ENCODE measurements at regions not wholly inside any gene's neighbourhood (a gene's known extent, or its start where the extent isn't known, plus 50 kb on each side); places are given as distances from the start of the nearest gene placed in this dataset.
"Not testable (repeated sequence)": the region's sequence is repeated elsewhere in the genome, so short reads cannot be mapped to it uniquely, and the experiment has no call there.

GRCh38 chr18:44580159-44580558 lies 100.5 kb upstream of the SETBP1 start:
- Mint-ChIP-seq H3K4me3 (ENCODE audit: low read depth, unreplicated experiment) (no peak overlapping the region), H3K4me1 (ENCODE audit: low read depth, unreplicated experiment) (no peaks in the 10 kb centered on the region), H3K27ac (ENCODE audit: unreplicated experiment) (no peak overlapping the region), H3K27me3 (ENCODE audit: unreplicated experiment) (no peaks in the 10 kb centered on the region), H3K9me3 (ENCODE audit: low read depth, unreplicated experiment) (no peaks in the 10 kb centered on the region), H3K36me3 (ENCODE audit: insufficient read depth, unreplicated experiment) (no peaks in the 10 kb centered on the region)
- intact Hi-C loops (cut with micrococcal nuclease; ENCODE audit: unreplicated experiment), result loop anchor here (10.0 kb wide), 1 partner anchor 315 kb away; no protein-coding TSS in a partner anchor
- DNase-seq, result no peak
- no peak for TF ChIP-seq CTCF (IDR thresholded peaks at IDR 0.05; ENCODE audit: unreplicated experiment)
- no TSS peak for BruUV-seq (replicated peaks)
- CTCF ChIA-PET, result no interaction called here

GRCh38 chr18:44580782-44581181 lies 99.9 kb upstream of the SETBP1 start:
- H3K27ac Mint-ChIP-seq (ENCODE audit: unreplicated experiment); H3K4me3 Mint-ChIP-seq (ENCODE audit: low read depth, unreplicated experiment); BruUV-seq (replicated peaks); DNase-seq; H3K27me3 Mint-ChIP-seq (ENCODE audit: unreplicated experiment); CTCF ChIA-PET; H3K36me3 Mint-ChIP-seq (ENCODE audit: insufficient read depth, unreplicated experiment); H3K9me3 Mint-ChIP-seq (ENCODE audit: low read depth, unreplicated experiment); H3K4me1 Mint-ChIP-seq (ENCODE audit: low read depth, unreplicated experiment): not testable (repeated sequence)
- intact Hi-C loops (cut with micrococcal nuclease; ENCODE audit: unreplicated experiment), result loop anchor here (10.0 kb wide), 1 partner anchor 314 kb away; no protein-coding TSS in a partner anchor

- Mint-ChIP-seq H3K9me3 (ENCODE audit: low read depth, unreplicated experiment) (no peaks in the 10 kb centered on the region), H3K27ac (ENCODE audit: unreplicated experiment) (no peak overlapping the region), H3K4me1 (ENCODE audit: low read depth, unreplicated experiment) (no peaks in the 10 kb centered on the region), H3K36me3 (ENCODE audit: insufficient read depth, unreplicated experiment) (no peaks in the 10 kb centered on the region), H3K4me3 (ENCODE audit: low read depth, unreplicated experiment) (no peak overlapping the region), H3K27me3 (ENCODE audit: unreplicated experiment) (no peaks in the 10 kb centered on the region)
- intact Hi-C loops (cut with micrococcal nuclease; ENCODE audit: unreplicated experiment), result loop anchor here (10.0 kb wide), 1 partner anchor 312 kb away; no protein-coding TSS in a partner anchor
- CTCF ChIA-PET, result no interaction called here
- DNase-seq, result no peak
- TF ChIP-seq CTCF (IDR thresholded peaks at IDR 0.05; ENCODE audit: unreplicated experiment), result no peak
- no TSS peak for BruUV-seq (replicated peaks)
These were observed 98.2 kb upstream of the SETBP1 start for GRCh38 chr18:44582456-44582855.

- BruUV-seq (replicated peaks), result no TSS peak
- intact Hi-C loops (cut with micrococcal nuclease; ENCODE audit: unreplicated experiment), result loop anchor here (10.0 kb wide), 1 partner anchor 310 kb away; no protein-coding TSS in a partner anchor
These were observed 95.8 kb upstream of the SETBP1 start for GRCh38 chr18:44584900-44585299.

More at GRCh38 chr18:44584900-44585299, 95.8 kb upstream of the SETBP1 start:
- H3K27me3 Mint-ChIP-seq (ENCODE audit: unreplicated experiment), result no peaks in the 10 kb centered on the region
- no peaks in the 10 kb centered on the region for H3K36me3 Mint-ChIP-seq (ENCODE audit: insufficient read depth, unreplicated experiment)
- H3K4me3 Mint-ChIP-seq (ENCODE audit: low read depth, unreplicated experiment), result no peak overlapping the region
- CTCF ChIA-PET, result no interaction called here
- H3K27ac Mint-ChIP-seq (ENCODE audit: unreplicated experiment), result no peak overlapping the region
- DNase-seq, result no peak
- TF ChIP-seq CTCF (IDR thresholded peaks at IDR 0.05; ENCODE audit: unreplicated experiment), result no peak
- no peaks in the 10 kb centered on the region for H3K9me3 Mint-ChIP-seq (ENCODE audit: low read depth, unreplicated experiment)
- H3K4me1 Mint-ChIP-seq (ENCODE audit: low read depth, unreplicated experiment), result peaks cover 19% of the 10 kb centered on the region
